ENCODE measurements at regions not wholly inside any gene's neighbourhood (a gene's known extent, or its start where the extent isn't known, plus 50 kb on each side); places are given as distances from the start of the nearest gene placed in this dataset.
"Not testable (repeated sequence)": the region's sequence is repeated elsewhere in the genome, so short reads cannot be mapped to it uniquely, and the experiment has no call there.

DNA sequence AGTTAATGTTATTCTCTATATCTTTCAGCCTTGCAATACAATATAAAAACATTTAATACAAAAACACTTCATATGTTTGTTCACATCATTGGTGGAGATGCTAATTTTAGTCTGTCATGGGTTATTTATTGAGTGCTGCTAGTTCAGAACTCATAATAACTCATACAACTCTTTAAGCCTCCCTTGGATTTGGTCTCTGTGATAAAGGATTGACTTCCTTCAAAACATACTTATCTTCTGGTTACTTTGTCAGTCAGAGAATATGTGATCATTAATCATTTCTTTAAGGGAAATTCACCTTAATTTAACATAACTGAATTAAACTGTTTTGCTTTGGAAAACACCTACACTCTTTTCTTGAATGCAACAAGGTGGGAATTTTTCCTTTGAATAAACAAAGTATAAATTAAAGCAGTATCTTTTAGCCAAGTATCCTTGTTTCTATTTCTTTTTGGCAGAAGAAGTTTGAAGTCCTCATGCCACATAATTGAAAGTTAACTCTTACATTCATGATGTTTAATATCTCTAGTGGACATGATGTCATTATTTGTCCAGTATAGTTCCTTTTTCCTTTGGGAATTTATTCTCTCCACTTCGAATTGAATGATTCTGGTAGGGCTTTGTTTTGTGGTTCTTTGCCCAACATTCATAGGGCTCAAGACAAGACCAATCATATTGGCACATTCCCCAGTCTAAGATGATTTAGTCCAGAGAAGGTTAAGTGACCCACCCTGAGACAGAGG is 133.2 kb upstream of the CENPW start:
- no peak for DNase-seq

GRCh38 chr6:126210398-126211075 is 129.4 kb upstream of the CENPW start:
- DNase-seq: no peak

DNA sequence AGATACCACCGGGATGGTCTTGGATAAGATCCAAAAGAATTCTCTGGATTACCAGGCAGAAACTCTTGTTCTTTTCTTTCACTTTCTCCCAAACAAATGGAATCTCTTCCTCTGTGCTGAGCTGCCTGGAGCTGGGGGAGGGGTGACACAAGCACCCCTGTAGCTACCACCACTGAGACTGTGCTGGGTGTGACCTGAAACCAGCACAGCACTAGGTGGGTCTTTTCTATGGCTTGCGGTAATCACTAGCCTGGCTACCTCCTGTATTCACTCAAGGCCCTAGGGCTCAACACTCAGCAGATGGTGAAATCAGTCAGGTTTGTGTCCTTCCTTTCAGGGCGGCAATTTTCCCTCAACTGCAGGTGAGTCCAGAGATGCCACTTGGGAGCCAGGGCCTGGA is 122.4 kb upstream of the CENPW start:
- DNase-seq: no peak

GRCh38 chr6:126220901-126221300 is 119.0 kb upstream of the CENPW start:
- DNase-seq: not testable (repeated sequence)

DNA sequence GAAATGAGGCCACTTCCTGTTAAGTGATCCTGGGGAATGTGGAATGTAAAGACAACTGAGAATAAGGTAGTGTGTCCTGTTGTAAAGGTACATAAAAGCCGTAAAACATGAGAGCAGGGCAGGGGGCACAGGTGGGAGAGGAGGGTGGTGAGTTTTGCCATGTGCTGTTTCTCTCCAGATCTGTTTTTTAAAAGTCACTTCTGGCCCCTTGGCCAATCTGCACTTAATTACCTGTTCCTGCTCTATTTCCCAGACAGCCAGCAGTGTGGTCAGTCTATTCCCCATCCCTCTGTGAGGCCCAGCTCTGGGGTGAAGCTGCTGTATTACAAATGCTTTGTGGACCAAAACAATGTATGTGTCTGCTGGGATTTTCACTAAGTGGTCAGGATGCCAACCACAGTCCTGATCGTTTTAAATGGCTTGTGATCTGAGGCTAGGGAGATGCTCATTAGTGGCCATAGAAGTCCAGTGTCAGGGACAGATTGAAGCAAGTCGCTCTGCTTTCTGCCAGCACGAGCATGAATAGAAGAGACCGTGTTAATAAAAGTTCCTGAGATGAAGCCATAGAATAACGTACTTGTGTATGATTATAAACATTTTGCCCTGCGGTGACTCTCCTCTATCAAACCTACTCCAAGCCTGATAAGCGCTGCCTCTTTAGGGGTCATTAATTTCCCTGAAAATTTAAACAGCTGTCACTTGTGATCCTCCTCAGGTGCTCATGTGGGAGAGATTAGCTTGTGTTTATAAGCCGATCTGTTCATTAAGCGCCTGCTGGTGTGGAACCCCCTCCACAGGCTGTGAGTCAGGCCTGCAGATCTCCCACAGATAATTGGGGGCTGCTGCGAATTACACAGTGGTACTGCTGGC is 111.8 kb upstream of the CENPW start:
- no peak for DNase-seq

DNA sequence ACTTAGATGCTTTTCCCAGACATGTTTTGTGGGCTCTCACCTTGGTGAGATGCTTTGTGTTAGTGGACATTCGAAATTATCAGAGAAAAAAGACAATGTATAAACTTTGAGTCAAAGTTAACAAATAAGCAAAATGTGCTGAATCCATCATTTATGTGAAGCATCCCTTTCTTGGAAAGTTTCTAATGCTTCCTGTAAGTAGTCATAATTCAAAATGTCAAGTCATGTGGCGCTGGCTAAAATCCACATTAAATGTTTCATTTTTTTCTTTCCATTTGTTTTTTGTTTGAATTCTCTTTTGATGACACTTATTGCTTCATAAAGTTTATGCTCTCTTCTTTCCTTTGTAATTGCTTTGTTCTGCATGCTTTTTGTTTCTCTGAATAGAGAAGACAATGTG is 107.2 kb upstream of the CENPW start:
- no peak for DNase-seq

GRCh38 chr6:126233192-126233591 is 106.7 kb upstream of the CENPW start:
- DNase-seq: no peak

DNA sequence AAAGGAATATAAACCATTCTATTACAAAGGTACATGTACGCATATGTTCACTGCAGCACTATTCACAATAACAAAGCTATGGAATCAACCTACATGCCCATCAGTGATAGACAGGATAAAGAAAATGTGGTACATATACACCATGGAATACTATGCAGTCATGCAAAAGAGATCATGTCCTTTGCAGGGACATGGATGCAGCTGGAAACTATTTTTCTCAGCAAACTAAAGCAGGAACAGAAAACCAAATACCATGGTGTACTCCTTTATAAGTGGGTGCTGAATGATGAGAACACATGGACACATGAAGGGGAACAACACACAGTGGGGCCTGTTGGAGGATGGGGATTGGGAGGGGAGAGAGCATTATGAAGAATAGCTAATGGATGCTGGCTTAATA is 104.6 kb upstream of the CENPW start:
- DNase-seq: no peak

- no peak for DNase-seq
Observed at GRCh38 chr6:126245077-126245476, 94.8 kb upstream of the CENPW start.

DNA sequence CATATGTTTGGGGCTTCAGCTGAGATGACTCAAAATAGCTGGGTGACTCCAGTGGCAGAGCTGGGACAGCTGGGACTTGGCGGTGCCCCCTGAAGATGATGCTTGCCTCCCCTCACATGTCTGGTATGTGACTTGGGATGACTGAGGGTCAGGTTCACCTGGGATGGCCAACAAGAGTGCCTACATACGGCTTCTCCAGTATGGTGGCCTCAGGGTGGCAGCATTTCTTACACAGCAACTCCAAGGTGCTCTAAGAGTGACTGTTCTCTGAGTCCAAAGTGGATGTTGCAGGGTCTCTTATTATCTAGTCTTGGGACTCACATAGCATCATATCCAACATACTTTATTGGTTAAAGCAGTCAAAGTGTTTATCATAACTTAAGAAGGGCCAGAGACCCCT is 87.8 kb upstream of the CENPW start:
- DNase-seq: no peak

GRCh38 chr6:126253431-126253830 is 86.5 kb upstream of the CENPW start:
- DNase-seq: no peak

DNA sequence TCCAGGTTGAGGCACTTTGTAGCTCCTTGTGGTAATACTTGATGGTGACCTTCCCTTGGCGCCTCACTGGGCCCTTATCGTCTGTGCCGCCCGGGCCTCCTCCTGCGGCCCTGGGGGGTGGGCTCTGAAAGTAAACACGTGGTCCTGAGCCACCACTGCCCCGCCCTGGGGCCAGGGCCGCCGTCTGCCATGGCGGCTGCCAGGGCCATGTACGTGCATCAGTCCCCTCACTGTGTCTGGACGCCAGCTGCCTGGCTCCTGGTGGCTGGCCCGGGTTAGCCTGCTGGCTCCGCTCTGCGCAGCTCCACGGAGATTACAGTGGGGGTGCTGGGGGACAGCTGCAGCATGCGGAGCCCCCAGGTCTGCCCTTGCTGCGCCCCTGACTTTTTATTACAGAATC is 81.8 kb upstream of the CENPW start:
- DNase-seq: no peak

DNA sequence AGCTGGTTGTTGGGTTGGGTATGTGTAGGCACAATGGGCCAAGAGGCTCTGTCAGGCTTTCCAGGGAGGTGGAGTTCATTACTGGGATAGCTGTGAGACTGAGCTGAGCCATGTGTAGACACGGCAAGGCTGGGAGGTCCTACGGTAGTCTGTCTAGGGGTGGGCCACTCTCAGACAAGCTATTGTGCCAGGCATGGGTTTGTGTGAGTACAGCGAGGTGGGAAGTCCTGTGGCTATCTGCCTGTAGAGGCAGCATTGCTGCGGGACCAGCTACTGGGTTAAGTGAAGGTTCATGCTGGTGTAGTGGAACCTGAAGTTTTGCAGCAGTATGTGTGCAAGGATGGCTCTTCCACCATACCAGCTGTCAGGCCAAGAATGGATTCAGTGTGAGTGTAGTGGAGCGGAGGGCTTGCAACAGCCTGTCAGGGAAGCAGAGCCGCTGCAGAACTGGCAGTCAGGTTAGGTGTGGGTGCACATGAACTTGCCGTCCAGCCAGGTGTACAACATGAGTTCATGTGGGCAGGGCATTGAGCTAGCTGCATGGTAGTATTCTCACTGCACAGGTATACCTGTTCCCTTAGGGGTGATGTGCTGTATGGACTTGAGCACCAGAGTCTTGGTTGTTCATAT is 78.0 kb upstream of the CENPW start:
- no peak for DNase-seq

DNA sequence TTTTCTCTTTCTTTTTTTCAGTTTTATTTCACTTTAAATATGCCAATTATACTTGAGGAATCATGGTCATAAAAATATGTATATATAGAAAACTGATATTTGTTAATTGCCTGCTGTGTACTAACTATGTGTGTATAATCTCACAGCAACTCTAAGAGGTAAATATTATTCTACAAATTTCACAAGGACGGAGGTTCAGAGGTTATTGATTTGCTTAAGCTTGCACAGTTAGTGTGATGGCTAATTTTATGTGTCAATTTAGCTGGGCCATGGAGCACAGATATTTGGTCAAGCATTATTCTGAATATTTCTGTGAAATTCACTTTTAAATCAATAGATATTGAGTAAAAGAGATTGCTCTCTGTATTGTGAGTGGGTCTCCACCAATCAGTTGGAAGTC is 75.7 kb upstream of the CENPW start:
- DNase-seq: no peak

DNA sequence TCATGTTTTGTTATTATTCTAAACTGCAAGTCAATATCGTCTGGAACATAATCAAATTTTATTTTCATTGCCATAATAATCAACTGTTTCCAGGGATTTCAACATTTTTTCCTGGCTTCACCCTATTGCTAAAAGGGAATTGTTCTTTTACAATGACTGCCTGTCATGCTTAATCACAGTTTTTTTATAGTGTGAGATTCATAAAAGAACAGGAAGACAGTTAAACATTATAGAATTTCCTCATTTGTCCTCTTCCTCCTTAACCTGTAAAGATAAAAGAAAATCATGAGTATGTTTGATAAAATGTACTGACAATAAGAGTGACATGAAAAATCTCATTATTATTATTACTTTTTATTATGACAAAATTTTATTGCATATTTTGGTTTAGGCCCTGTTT is 73.3 kb upstream of the CENPW start:
- DNase-seq: no peak

DNA sequence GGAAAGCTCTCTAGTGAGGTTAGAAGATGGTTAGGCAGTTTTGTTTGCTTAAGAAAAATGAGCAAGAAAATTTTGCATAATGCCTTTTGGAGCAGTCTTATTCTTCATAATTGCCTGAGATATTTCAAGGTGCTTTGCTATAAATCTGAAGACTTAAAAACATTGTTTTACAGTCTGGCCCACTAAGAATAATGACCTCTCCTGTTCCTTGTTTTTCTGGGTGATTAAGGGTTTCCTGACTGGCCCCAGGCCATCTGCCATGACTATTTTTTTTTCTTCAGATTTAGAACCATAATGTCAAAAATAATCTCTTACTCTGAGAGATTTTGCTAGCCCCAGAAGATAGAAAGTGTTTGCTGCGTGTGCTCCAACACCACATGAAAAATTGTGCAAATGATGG is 72.3 kb upstream of the CENPW start:
- no peak for DNase-seq

GRCh38 chr6:126268092-126268491 is 71.8 kb upstream of the CENPW start:
- no peak for DNase-seq

DNA sequence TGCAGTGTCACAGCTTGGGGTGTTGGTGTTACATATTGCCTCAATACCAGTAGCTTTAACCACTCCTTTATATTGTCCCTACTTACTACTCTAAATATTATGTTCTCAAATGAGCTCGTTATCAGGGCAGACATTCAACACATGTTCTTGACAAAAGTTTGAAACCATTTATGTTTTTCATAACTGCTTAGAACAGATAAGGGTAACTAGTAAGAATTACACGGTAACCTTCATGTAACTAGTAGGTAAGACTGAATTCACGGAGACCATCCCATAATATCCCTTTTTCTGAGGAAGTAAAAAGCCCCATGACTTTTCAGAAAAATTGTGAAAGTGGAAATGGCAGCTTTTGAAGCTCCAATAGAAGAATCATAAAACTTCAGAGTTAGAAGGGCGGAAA is 59.6 kb upstream of the CENPW start:
- DNase-seq: no peak

- no peak for DNase-seq
Observed at GRCh38 chr6:126285871-126286365, 54.0 kb upstream of the CENPW start.
